ENCODE measurements at regions not wholly inside any gene's neighbourhood (a gene's known extent, or its start where the extent isn't known, plus 50 kb on each side); places are given as distances from the start of the nearest gene placed in this dataset.

DNA sequence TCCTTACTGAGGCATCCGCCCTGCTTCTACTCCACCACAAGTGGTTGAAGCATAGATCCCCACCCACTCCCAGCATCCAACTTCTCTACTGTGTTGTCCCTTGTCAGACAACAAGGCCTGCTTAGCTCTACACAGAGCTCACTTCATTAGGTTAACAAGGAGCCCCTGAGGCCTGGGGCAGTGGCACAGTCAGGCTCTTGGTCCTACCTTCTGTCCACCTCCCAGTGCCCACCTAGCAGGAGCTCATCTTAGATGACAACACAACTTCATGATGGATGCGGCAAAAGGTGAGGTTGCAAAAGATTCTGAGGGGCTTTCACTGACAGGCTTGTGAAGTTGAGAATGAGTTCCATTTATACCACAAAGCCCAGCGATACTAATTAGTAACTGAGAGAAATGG is 432.0 kb upstream of the CDH5 start:
- H3K9me3 ChIP-seq (ENCODE audit: control insufficient read depth in 1 of 2, insufficient read depth in 1 of 2, low read depth in 1 of 2, low read length in 2 of 2), result no peaks in the 10 kb centered on the region
- BruUV-seq (replicated peaks), result no TSS peak
- no peak overlapping the region for H3K9ac ChIP-seq (ENCODE audit: low read length)
- no peak overlapping the region for H3K4me3 ChIP-seq (replicated peaks in 1 of 2; ENCODE audit: low read depth in 1 of 2, low read length in 2 of 2)
- no peak for TF ChIP-seq JUND (IDR thresholded peaks at IDR 0.05)
- TF ChIP-seq CEBPB (IDR thresholded peaks at IDR 0.05; ENCODE audit: low read depth), result no peak
- TF ChIP-seq CTCF (IDR thresholded peaks at IDR 0.05 in 2 of 3, conservative IDR thresholded peaks at IDR 0.05 in 1 of 3; ENCODE audit: borderline replicate concordance in 1 of 3, insufficient read depth in 1 of 3, low read depth in 2 of 3, low read length in 2 of 3), result no peak
- TF ChIP-seq CBX3 (IDR thresholded peaks at IDR 0.05; ENCODE audit: low read depth), result no peak
- no peak for TF ChIP-seq EZH2 (IDR thresholded peaks at IDR 0.05)
- no peak for TF ChIP-seq SIN3A (IDR thresholded peaks at IDR 0.05; ENCODE audit: low read depth)
- TF ChIP-seq EGR1 (IDR thresholded peaks at IDR 0.05; ENCODE audit: low read depth), result no peak
- no peak for TF ChIP-seq SP1 (IDR thresholded peaks at IDR 0.05; ENCODE audit: low read depth)
- no peak for TF ChIP-seq ZNF274 (IDR thresholded peaks at IDR 0.05; ENCODE audit: low read depth, low read length)
- no peaks in the 10 kb centered on the region for H3K36me3 ChIP-seq (ENCODE audit: control insufficient read depth in 1 of 2, insufficient read depth in 2 of 2, low read length in 2 of 2)
- H3K4me2 ChIP-seq (ENCODE audit: low read length), result no peak overlapping the region
- ATAC-seq, result no peak
- intact Hi-C loops (cut with micrococcal nuclease), result loop anchor here (10.0 kb wide), 1 partner anchor 60 kb away; no protein-coding TSS in a partner anchor
- POLR2A ChIA-PET, result no interaction called here
- H3K27ac ChIP-seq (ENCODE audit: low read depth, low read length), result no peak overlapping the region
- no peaks in the 10 kb centered on the region for H3K9me2 ChIP-seq (ENCODE audit: insufficient read depth)
- no peak overlapping the region for H2AFZ ChIP-seq (ENCODE audit: low read depth, low read length, poor library complexity, severe bottlenecking)
- H3K27me3 ChIP-seq (ENCODE audit: insufficient read depth, low read length), result peaks cover 6% of the 10 kb centered on the region; the same call in 1 of the 2 replicates
- RAD21 ChIA-PET (ENCODE audit: low non-redundant PET in 1 of 2, low total read pairs in 2 of 2, uncharacterized antibody in 2 of 2, unreplicated experiment in 2 of 2), result no interaction called here
- no peaks in the 10 kb centered on the region for H3K79me2 ChIP-seq (ENCODE audit: insufficient read depth, low read length)
- no peaks in the 10 kb centered on the region for H4K20me1 ChIP-seq (ENCODE audit: insufficient read depth)
- DNase-seq (ENCODE audit: low read depth, low spot score), result no peak
- CTCF ChIA-PET, result no interaction called here
- H3K4me1 ChIP-seq (ENCODE audit: control insufficient read depth in 1 of 2, insufficient read depth in 2 of 2, low read length in 2 of 2), result no peaks in the 10 kb centered on the region

- ChIA-PET POLR2A (no interaction called here), CTCF (no interaction called here), RAD21 (ENCODE audit: low non-redundant PET in 1 of 2, low total read pairs in 2 of 2, uncharacterized antibody in 2 of 2, unreplicated experiment in 2 of 2) (no interaction called here)
- Histone ChIP-seq H3K9me2 (ENCODE audit: insufficient read depth) (no peaks in the 10 kb centered on the region), H3K9me3 (ENCODE audit: control insufficient read depth in 1 of 2, insufficient read depth in 1 of 2, low read depth in 1 of 2, low read length in 2 of 2) (no peaks in the 10 kb centered on the region), H3K4me2 (ENCODE audit: low read length) (no peak overlapping the region), H3K27ac (ENCODE audit: low read depth, low read length) (no peak overlapping the region), H3K4me1 (ENCODE audit: control insufficient read depth in 1 of 2, insufficient read depth in 2 of 2, low read length in 2 of 2) (no peaks in the 10 kb centered on the region), H3K9ac (ENCODE audit: low read length) (no peak overlapping the region), H2AFZ (ENCODE audit: low read depth, low read length, poor library complexity, severe bottlenecking) (no peak overlapping the region), H3K27me3 (ENCODE audit: insufficient read depth, low read length) (peaks cover 3% of the 10 kb centered on the region; the same call in 1 of the 2 replicates), H3K4me3 (replicated peaks in 1 of 2; ENCODE audit: low read depth in 1 of 2, low read length in 2 of 2) (no peak overlapping the region), H4K20me1 (ENCODE audit: insufficient read depth) (no peaks in the 10 kb centered on the region), H3K36me3 (ENCODE audit: control insufficient read depth in 1 of 2, insufficient read depth in 2 of 2, low read length in 2 of 2) (no peaks in the 10 kb centered on the region), H3K79me2 (ENCODE audit: insufficient read depth, low read length) (no peaks in the 10 kb centered on the region)
- no TSS peak for BruUV-seq (replicated peaks)
- intact Hi-C loops (cut with micrococcal nuclease), result loop anchor here (10.0 kb wide), 1 partner anchor 59 kb away; no protein-coding TSS in a partner anchor
- DNase-seq (ENCODE audit: low read depth, low spot score), result no peak
- no peak for ATAC-seq
- TF ChIP-seq FOSL1 (IDR thresholded peaks at IDR 0.05; ENCODE audit: low read depth) (no peak), TCF7L2 (IDR thresholded peaks at IDR 0.05; ENCODE audit: borderline replicate concordance, extremely low read depth, insufficient read depth, insufficient read length) (no peak), ELF1 (IDR thresholded peaks at IDR 0.05; ENCODE audit: borderline replicate concordance, low read depth) (no peak), CEBPB (IDR thresholded peaks at IDR 0.05; ENCODE audit: low read depth) (no peak), SIN3A (IDR thresholded peaks at IDR 0.05; ENCODE audit: low read depth) (no peak), CTCF (IDR thresholded peaks at IDR 0.05 in 2 of 3, conservative IDR thresholded peaks at IDR 0.05 in 1 of 3; ENCODE audit: borderline replicate concordance in 1 of 3, insufficient read depth in 1 of 3, low read depth in 2 of 3, low read length in 2 of 3) (no peak), SP1 (IDR thresholded peaks at IDR 0.05; ENCODE audit: low read depth) (no peak), POLR2A (IDR thresholded peaks at IDR 0.05; ENCODE audit: borderline replicate concordance, extremely low read depth, insufficient read depth, insufficient read length) (no peak), RAD21 (IDR thresholded peaks at IDR 0.05; ENCODE audit: low read depth) (no peak), EGR1 (IDR thresholded peaks at IDR 0.05; ENCODE audit: low read depth) (no peak), ZFX (IDR thresholded peaks at IDR 0.05) (no peak), CBX3 (IDR thresholded peaks at IDR 0.05; ENCODE audit: low read depth) (no peak), EZH2 (IDR thresholded peaks at IDR 0.05) (no peak)
- TF ChIP-seq, protein P1, sequence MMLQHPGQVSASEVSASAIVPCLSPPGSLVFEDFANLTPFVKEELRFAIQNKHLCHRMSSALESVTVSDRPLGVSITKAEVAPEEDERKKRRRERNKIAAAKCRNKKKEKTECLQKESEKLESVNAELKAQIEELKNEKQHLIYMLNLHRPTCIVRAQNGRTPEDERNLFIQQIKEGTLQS (IDR thresholded peaks at IDR 0.05), result no peak
- TF ChIP-seq, protein P2, sequence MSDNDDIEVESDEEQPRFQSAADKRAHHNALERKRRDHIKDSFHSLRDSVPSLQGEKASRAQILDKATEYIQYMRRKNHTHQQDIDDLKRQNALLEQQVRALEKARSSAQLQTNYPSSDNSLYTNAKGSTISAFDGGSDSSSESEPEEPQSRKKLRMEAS (IDR thresholded peaks at IDR 0.05), result no peak
These were observed 432.8 kb upstream of the CDH5 start for GRCh38 chr16:65933703-65934102.
